ENCODE measurements at regions not wholly inside any gene's neighbourhood (a gene's known extent, or its start where the extent isn't known, plus 50 kb on each side); places are given as distances from the start of the nearest gene placed in this dataset.

- DNase-seq = no peak
Observed at GRCh38 chr5:33254579-33254978, 186.2 kb upstream of the TARS1 start.

GRCh38 chr5:33257807-33258429, 182.8 kb upstream of the TARS1 start:
- DNase-seq = no peak

GRCh38 chr5:33258553-33258952, 182.2 kb upstream of the TARS1 start:
- no peak for DNase-seq

- no peak for DNase-seq
Observed at GRCh38 chr5:33260098-33260497, 180.7 kb upstream of the TARS1 start.

- DNase-seq = no peak
Observed at GRCh38 chr5:33261305-33261704, 179.5 kb upstream of the TARS1 start.

- no peak for DNase-seq
Observed at GRCh38 chr5:33261747-33262146, 179.0 kb upstream of the TARS1 start.

- no peak for DNase-seq
Observed at GRCh38 chr5:33267801-33268200, 173.0 kb upstream of the TARS1 start.

- no peak for DNase-seq
Observed at GRCh38 chr5:33268374-33268773, 172.4 kb upstream of the TARS1 start.

- DNase-seq = no peak
Observed at GRCh38 chr5:33270671-33271070, 170.1 kb upstream of the TARS1 start.

- DNase-seq = no peak
Observed at GRCh38 chr5:33271606-33272005, 169.2 kb upstream of the TARS1 start.

- no peak for DNase-seq
Observed at GRCh38 chr5:33272288-33272687, 168.5 kb upstream of the TARS1 start.

GRCh38 chr5:33273985-33274384, 166.8 kb upstream of the TARS1 start:
- no peak for DNase-seq

GRCh38 chr5:33275391-33275790, 165.4 kb upstream of the TARS1 start:
- no peak for DNase-seq

GRCh38 chr5:33275921-33276627, 164.7 kb upstream of the TARS1 start:
- DNase-seq = no peak

GRCh38 chr5:33276628-33276950, 164.2 kb upstream of the TARS1 start:
- no peak for DNase-seq

- no peak for DNase-seq
Observed at GRCh38 chr5:33277061-33277650, 163.6 kb upstream of the TARS1 start.

GRCh38 chr5:33281431-33281843, 159.3 kb upstream of the TARS1 start:
- DNase-seq = no peak

GRCh38 chr5:33282157-33282556, 158.6 kb upstream of the TARS1 start:
- no peak for DNase-seq

GRCh38 chr5:33282696-33283095, 158.1 kb upstream of the TARS1 start:
- DNase-seq = no peak

GRCh38 chr5:33283243-33283642, 157.5 kb upstream of the TARS1 start:
- no peak for DNase-seq

- DNase-seq = no peak
Observed at GRCh38 chr5:33284681-33285080, 156.1 kb upstream of the TARS1 start.

- DNase-seq = no peak
Observed at GRCh38 chr5:33287242-33287641, 153.5 kb upstream of the TARS1 start.

- no peak for DNase-seq
Observed at GRCh38 chr5:33291216-33292000, 149.4 kb upstream of the TARS1 start.

All from left kidney (tissue), 1 donor.